ENCODE measurements at regions not wholly inside any gene's neighbourhood (a gene's known extent, or its start where the extent isn't known, plus 50 kb on each side); places are given as distances from the start of the nearest gene placed in this dataset.

- TF ChIP-seq CTCF (conservative IDR thresholded peaks at IDR 0.05 in 1 of 2, IDR thresholded peaks at IDR 0.05 in 1 of 2; ENCODE audit: low read depth in 1 of 2, low read length in 2 of 2) (no peak), EZH2 (IDR thresholded peaks at IDR 0.05; ENCODE audit: low read length, missing control alignments) (no peak)
Measured at GRCh38 chr10:132478341-132479023, 59.1 kb upstream of the INPP5A start.

Data from fibroblast of lung (primary cell).